ENCODE measurements at regions not wholly inside any gene's neighbourhood (a gene's known extent, or its start where the extent isn't known, plus 50 kb on each side); places are given as distances from the start of the nearest gene placed in this dataset.

GRCh38 chr4:138003248-138003647 is 238.9 kb downstream of the SLC7A11 start:
- no peak for TF ChIP-seq CTCF (IDR thresholded peaks at IDR 0.05; ENCODE audit: low read depth, low read length)
- Histone ChIP-seq H3K27ac (no peak overlapping the region), H3K9me3 (ENCODE audit: severe bottlenecking) (no peaks in the 10 kb centered on the region), H3K4me3 (ENCODE audit: low read depth, low read length) (no peak overlapping the region), H3K36me3 (no peaks in the 10 kb centered on the region), H3K27me3 (ENCODE audit: insufficient read depth, low read depth, severe bottlenecking) (no peaks in the 10 kb centered on the region)
- DNase-seq, result no peak

- H3K36me3 ChIP-seq, result no peaks in the 10 kb centered on the region
- no peak for DNase-seq
- no peaks in the 10 kb centered on the region for H3K27me3 ChIP-seq (ENCODE audit: insufficient read depth, low read depth, severe bottlenecking)
- H3K27ac ChIP-seq, result no peak overlapping the region
- no peak for TF ChIP-seq CTCF (IDR thresholded peaks at IDR 0.05; ENCODE audit: low read depth, low read length)
- H3K9me3 ChIP-seq (ENCODE audit: severe bottlenecking), result no peaks in the 10 kb centered on the region
- no peak overlapping the region for H3K4me3 ChIP-seq (ENCODE audit: low read depth, low read length)
Observed at GRCh38 chr4:137998666-137999429, 243.3 kb downstream of the SLC7A11 start.

- no peaks in the 10 kb centered on the region for H3K36me3 ChIP-seq
- TF ChIP-seq CTCF (IDR thresholded peaks at IDR 0.05; ENCODE audit: low read depth, low read length), result no peak
- H3K27me3 ChIP-seq (ENCODE audit: insufficient read depth, low read depth, severe bottlenecking), result no peaks in the 10 kb centered on the region
- DNase-seq, result peak; percentile 47
- no peak overlapping the region for H3K4me3 ChIP-seq (ENCODE audit: low read depth, low read length)
- no peak overlapping the region for H3K27ac ChIP-seq
- no peaks in the 10 kb centered on the region for H3K9me3 ChIP-seq (ENCODE audit: severe bottlenecking)
Observed at GRCh38 chr4:137997496-137997895, 244.7 kb downstream of the SLC7A11 start.

- H3K27me3 ChIP-seq (ENCODE audit: insufficient read depth, low read depth, severe bottlenecking), result no peaks in the 10 kb centered on the region
- no peaks in the 10 kb centered on the region for H3K36me3 ChIP-seq
- H3K9me3 ChIP-seq (ENCODE audit: severe bottlenecking), result no peaks in the 10 kb centered on the region
- no peak for TF ChIP-seq CTCF (IDR thresholded peaks at IDR 0.05; ENCODE audit: low read depth, low read length)
- H3K27ac ChIP-seq, result no peak overlapping the region
- DNase-seq, result no peak
- H3K4me3 ChIP-seq (ENCODE audit: low read depth, low read length), result no peak overlapping the region
Observed at GRCh38 chr4:137994853-137995252, 247.3 kb downstream of the SLC7A11 start.

GRCh38 chr4:137993232-137993631 is 248.9 kb downstream of the SLC7A11 start:
- H3K27me3 ChIP-seq (ENCODE audit: insufficient read depth, low read depth, severe bottlenecking), result no peaks in the 10 kb centered on the region
- no peaks in the 10 kb centered on the region for H3K9me3 ChIP-seq (ENCODE audit: severe bottlenecking)
- no peaks in the 10 kb centered on the region for H3K36me3 ChIP-seq
- no peak overlapping the region for H3K27ac ChIP-seq
- no peak for DNase-seq
- TF ChIP-seq CTCF (IDR thresholded peaks at IDR 0.05; ENCODE audit: low read depth, low read length), result no peak
- H3K4me3 ChIP-seq (ENCODE audit: low read depth, low read length), result no peak overlapping the region

- Histone ChIP-seq H3K4me3 (ENCODE audit: low read depth, low read length) (no peak overlapping the region), H3K27ac (no peak overlapping the region), H3K27me3 (ENCODE audit: insufficient read depth, low read depth, severe bottlenecking) (no peaks in the 10 kb centered on the region), H3K9me3 (ENCODE audit: severe bottlenecking) (no peaks in the 10 kb centered on the region), H3K36me3 (no peaks in the 10 kb centered on the region)
- no peak for TF ChIP-seq CTCF (IDR thresholded peaks at IDR 0.05; ENCODE audit: low read depth, low read length)
- DNase-seq, result no peak
Observed at GRCh38 chr4:137981277-137981676, 260.9 kb downstream of the SLC7A11 start.

Data from WERI-Rb-1 (cell line).